Neuron (in vitro differentiated cells): ENCODE measurements at regions not wholly inside any gene's neighbourhood (a gene's known extent, or its start where the extent isn't known, plus 50 kb on each side); places are given as distances from the start of the nearest gene placed in this dataset.

Source experiments
- H2AFZ ChIP-seq: one replicate; pipeline ENCODE4 v1.6.1; 2013; ENCODE audit warnings: low read depth, mild to moderate bottlenecking, inconsistent platforms, low read length, moderate library complexity
- H3K27me3 ChIP-seq: one replicate; pipeline ENCODE4 v1.6.1; 2013; ENCODE audit warnings: low read length; ENCODE audit not compliant: insufficient read depth
- H3K36me3 ChIP-seq: one replicate; pipeline ENCODE4 v1.6.1; 2013; ENCODE audit warnings: low read length; ENCODE audit not compliant: insufficient read depth
- H3K4me1 ChIP-seq: one replicate; pipeline ENCODE4 v1.6.1; 2013; ENCODE audit warnings: low read length; ENCODE audit not compliant: insufficient read depth
- H3K4me3 ChIP-seq: 2 replicates; pipeline ENCODE4 v1.5.1; 2013; ENCODE audit warnings: mild to moderate bottlenecking, low read length, moderate library complexity
- H3K9me3 ChIP-seq: one replicate; pipeline ENCODE4 v1.6.1; 2013; ENCODE audit warnings: low read length

DNA sequence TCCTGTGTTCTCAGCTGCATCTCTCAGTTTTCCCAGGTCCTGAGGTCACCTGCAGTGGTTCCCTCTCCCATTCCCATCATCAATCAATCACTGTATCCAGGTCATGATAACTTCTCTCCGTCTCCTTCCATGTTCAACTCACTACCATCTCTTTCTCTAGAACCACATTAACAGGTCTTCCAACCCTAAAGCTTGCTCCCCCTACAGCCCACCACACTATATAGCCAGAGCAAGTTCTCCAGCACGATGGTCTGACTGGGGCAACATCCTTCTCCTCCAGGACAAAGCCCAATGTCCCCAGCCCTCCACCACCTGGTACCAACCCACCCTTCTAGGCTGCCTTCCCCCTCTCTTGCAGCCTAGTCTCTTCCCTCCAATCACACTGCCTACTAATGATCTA is 241.6 kb downstream of the CDK5RAP2 start:
- no peaks in the 10 kb centered on the region for H3K9me3 ChIP-seq
- no peaks in the 10 kb centered on the region for H3K36me3 ChIP-seq
- H3K27me3 ChIP-seq = no peaks in the 10 kb centered on the region
- H3K4me3 ChIP-seq = no peak overlapping the region
- no peak overlapping the region for H2AFZ ChIP-seq
- no peaks in the 10 kb centered on the region for H3K4me1 ChIP-seq

DNA sequence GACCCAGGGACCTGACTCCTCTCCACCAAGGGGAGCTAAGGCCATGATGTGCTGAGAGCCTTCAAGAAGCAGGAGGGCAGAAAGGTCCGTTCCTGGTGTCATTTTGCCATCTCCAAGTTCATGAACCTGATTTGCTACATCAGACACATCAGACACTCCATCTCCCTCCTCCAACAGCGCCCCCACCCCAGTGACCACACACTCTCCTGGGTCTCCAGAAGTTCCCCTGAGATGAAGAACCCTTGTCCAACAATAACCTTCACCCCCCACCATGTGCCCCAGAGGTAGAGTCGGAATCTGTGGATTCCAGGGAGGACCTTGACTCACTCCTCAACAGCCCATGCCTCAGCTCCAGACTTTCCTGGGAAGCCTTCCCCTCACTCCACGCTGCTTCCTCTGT is 242.8 kb downstream of the CDK5RAP2 start:
- no peak overlapping the region for H2AFZ ChIP-seq
- no peak overlapping the region for H3K4me3 ChIP-seq
- H3K36me3 ChIP-seq = no peaks in the 10 kb centered on the region
- no peaks in the 10 kb centered on the region for H3K4me1 ChIP-seq
- no peaks in the 10 kb centered on the region for H3K27me3 ChIP-seq
- no peaks in the 10 kb centered on the region for H3K9me3 ChIP-seq

DNA sequence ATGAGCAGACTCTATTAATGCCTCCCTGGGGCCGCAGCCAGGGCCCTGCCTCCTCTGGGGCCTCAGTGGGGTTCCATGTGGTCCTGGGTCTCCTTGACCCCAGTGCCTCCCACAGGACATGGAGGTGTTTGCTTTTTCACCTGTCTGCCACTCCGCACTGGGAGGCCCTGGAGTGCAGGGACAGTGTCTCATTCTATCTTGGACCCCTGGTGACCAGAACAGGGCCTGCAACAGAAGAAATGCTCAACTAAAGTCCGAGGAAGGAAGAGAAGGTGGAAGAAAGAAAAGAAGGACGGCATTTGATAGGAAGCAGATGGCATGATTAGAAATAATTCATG is 243.2 kb downstream of the CDK5RAP2 start:
- no peaks in the 10 kb centered on the region for H3K4me1 ChIP-seq
- H3K9me3 ChIP-seq = no peaks in the 10 kb centered on the region
- H3K4me3 ChIP-seq = no peak overlapping the region
- H3K36me3 ChIP-seq = no peaks in the 10 kb centered on the region
- H2AFZ ChIP-seq = no peak overlapping the region
- H3K27me3 ChIP-seq = no peaks in the 10 kb centered on the region

DNA sequence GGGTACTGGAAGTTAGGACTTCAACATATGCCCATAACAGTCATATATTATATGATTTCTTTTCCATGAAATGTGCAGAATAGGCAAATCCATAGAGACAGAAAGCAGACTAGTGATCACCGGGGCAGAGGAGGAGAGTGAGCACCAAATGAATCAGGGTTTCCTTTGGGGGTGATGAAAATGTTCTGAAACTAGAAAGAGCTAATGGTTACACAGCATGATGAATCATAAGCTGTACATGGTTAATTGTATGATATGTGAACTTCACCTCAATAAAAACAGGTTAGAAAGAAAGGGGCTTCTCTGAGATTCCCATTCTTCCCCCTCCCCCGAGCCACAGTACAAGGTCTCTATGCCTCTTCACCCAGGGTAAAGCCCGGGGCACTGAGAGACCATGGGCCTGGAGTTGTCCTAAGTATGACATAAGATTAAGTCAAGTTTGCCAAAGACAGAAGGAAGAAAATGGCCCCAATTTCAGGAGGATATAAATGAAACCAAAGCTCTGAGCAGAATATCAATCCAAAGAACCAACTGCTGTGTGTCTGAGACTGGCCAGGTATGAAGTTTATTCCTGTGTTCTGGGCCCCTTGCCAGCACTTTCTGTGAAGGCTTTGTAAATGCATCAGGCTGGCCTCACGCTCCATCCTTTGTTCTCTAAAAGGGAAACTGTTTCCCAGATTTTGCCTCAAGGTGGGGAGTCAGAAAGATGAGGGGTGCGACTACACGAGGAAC is 243.8 kb downstream of the CDK5RAP2 start:
- no peak overlapping the region for H3K4me3 ChIP-seq

DNA sequence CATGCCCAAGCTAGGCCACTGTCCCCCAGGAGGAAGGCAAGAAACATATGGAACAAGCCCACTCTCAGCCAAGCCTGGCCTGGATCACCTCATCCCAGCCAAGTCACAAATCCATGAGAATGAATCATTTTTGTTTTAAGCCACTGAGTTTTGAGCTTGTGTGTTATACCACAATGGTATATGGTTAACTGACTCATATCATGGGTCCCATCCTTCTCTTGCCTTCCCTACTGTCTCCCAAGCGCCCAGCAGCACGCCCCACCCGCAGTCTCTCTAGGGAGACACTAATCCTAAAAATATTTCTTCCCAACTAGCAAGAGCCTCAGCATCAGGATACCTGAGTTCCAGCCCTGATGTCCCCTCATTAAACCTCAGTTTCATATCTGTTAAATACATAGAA is 248.1 kb downstream of the CDK5RAP2 start:
- H3K27me3 ChIP-seq = peaks cover 4% of the 10 kb centered on the region
- H3K4me3 ChIP-seq = no peak overlapping the region
- no peaks in the 10 kb centered on the region for H3K4me1 ChIP-seq
- no peaks in the 10 kb centered on the region for H3K36me3 ChIP-seq
- H2AFZ ChIP-seq = no peak overlapping the region
- H3K9me3 ChIP-seq = no peaks in the 10 kb centered on the region

More for the DNA sequence above, 243.8 kb downstream of the CDK5RAP2 start:
- no peak overlapping the region for H2AFZ ChIP-seq
- no peaks in the 10 kb centered on the region for H3K27me3 ChIP-seq
- no peaks in the 10 kb centered on the region for H3K9me3 ChIP-seq
- no peaks in the 10 kb centered on the region for H3K4me1 ChIP-seq
- H3K36me3 ChIP-seq = no peaks in the 10 kb centered on the region

DNA sequence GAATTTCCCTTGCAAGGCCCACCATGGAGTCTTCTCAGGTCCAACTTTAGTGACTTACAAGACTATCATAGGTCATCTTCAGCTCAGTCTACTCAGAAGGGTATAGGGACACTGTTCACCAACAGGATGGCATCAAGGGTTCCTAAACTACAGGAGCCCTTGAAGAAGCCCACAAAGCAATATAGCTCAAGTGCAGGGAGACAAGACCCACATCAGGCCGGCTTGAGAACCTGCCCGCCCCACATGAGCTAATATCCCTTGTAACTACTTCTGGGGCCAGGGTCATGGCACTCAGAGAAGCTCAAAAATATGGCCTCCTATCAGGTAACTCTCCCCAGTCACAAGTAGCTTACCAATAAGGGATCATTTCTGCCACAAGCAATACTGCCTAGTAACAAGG is 249.9 kb downstream of the CDK5RAP2 start:
- Histone ChIP-seq H3K36me3 (no peaks in the 10 kb centered on the region), H3K9me3 (no peaks in the 10 kb centered on the region), H2AFZ (no peak overlapping the region), H3K4me1 (no peaks in the 10 kb centered on the region), H3K4me3 (no peak overlapping the region), H3K27me3 (peaks cover 4% of the 10 kb centered on the region)

DNA sequence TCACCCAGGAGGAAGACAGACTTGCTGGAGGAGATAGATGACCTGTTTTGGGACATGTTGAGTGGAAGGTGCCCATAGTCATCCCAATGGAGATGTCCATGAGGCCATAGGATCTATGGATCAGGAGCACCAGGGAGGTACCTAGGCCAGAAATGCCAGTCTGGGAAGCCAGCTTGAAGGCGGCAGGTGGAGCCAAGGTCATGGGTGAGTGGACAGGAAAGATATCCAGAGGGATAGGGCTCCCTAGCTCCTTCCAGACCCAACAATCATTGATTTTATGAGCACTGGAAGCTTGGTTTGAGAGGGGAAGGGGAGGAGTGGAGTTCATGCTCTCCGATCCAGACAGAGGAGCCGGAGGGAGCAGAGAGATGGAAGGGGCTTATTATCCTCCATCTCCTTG is 252.6 kb downstream of the CDK5RAP2 start:
- Histone ChIP-seq H3K9me3 (no peaks in the 10 kb centered on the region), H3K4me3 (no peak overlapping the region), H3K4me1 (no peaks in the 10 kb centered on the region), H3K27me3 (peaks cover 4% of the 10 kb centered on the region), H2AFZ (no peak overlapping the region), H3K36me3 (no peaks in the 10 kb centered on the region)

DNA sequence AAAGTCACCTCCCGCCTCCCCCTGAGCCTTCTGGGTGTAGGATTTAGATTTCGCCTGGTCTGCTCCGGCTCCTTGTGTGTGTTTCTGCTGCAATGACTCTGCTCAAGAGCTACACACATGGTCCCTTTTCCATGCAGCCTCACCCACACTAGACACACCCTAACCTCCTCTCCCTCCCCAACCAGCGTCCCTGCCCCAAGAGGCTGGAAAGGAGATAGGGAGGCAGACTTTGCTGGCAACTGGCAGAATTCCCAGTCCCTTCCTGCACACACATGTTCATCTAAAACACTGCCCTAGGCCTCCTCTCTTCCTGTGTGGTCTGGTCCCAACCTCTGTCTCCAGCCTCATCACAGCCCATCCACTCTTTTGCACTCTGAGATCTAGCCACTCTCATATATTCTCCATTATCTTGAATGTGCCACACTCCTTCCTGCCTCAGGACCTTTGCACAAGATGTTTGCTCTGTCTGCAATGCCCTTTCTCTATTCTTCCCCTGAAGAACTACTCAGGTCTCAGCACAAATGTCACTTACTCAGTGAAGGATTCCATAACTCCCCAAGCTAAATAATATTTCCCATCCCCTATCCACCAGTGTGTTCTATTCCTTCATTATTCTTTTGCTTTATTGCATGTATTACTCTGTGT is 253.8 kb downstream of the CDK5RAP2 start:
- H2AFZ ChIP-seq = no peak overlapping the region
- no peaks in the 10 kb centered on the region for H3K9me3 ChIP-seq
- no peak overlapping the region for H3K4me3 ChIP-seq
- no peaks in the 10 kb centered on the region for H3K36me3 ChIP-seq
- no peaks in the 10 kb centered on the region for H3K4me1 ChIP-seq
- H3K27me3 ChIP-seq = peaks cover 4% of the 10 kb centered on the region

DNA sequence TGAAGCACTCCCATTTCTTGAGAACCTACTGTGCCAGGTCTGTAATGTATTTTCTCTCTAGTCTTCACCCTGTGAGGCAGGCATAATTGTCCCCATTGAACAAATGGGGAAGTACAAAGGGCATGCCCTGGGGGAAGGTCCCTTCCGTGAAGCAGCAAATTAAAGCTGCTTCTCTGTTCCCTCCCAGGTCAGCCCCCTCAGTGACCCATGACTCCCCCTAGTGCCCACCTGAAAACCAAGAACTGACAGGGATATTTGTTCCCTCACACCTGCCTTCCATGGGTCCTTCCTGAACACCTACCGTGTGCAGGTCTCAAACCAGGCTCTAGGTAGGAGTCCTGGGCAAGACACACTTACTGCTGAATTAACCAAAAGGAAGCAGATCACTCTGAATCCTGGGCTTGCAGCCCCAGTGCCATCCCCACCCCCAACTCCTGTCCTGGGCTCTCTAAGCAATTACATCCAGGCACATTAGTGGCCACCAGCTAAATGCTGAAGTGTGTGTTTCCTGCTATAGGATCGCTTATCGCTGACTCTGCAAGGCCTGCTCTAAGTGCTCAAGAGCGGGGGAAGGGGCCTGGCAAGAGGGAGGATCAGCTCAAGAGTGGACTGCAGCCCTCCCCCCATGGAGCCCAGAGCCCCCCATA is 254.8 kb downstream of the CDK5RAP2 start:
- H2AFZ ChIP-seq = no peak overlapping the region
- H3K4me1 ChIP-seq = no peaks in the 10 kb centered on the region
- no peaks in the 10 kb centered on the region for H3K27me3 ChIP-seq
- no peaks in the 10 kb centered on the region for H3K9me3 ChIP-seq
- no peak overlapping the region for H3K4me3 ChIP-seq
- no peaks in the 10 kb centered on the region for H3K36me3 ChIP-seq

DNA sequence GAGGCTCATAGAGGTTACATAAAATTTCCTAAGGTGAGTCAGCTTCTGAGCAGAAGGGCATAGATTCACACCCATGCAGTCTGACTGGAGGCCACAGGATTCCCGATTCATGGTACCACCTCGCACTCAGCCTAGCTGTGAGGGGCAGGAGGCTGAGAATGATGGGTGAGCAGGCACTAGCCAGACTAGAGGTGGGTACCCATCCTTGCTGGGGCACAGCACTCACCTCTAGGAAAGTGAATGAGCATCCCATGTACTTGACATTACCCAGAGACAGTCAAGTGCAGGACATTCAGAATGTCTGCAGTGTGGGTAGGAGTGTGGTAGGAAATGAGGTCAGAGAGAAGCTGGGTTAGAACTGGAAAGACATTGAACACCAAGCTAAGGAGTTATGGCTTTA is 255.5 kb downstream of the CDK5RAP2 start:
- no peak overlapping the region for H2AFZ ChIP-seq
- no peaks in the 10 kb centered on the region for H3K4me1 ChIP-seq
- no peak overlapping the region for H3K4me3 ChIP-seq
- H3K27me3 ChIP-seq = no peaks in the 10 kb centered on the region
- H3K9me3 ChIP-seq = no peaks in the 10 kb centered on the region
- H3K36me3 ChIP-seq = no peaks in the 10 kb centered on the region

DNA sequence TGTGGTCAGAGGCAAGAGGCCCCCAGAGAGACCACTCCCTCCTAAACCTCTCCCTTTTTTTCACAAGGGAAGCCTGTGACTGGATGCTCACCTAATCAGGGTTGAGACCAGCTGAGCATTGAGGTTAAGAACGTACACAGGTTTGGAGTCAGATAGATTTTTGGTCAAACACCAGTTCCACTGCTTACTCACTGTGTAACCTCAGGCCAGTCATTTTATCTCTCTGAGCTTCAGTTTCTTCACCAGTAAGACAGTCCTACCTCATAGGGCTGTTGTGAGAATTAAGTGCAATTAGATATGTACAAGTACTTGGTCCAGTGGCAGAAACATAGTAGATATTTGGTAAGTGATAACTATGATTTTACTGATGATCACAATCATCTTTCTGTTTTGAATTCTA is 256.8 kb downstream of the CDK5RAP2 start:
- no peaks in the 10 kb centered on the region for H3K4me1 ChIP-seq
- H2AFZ ChIP-seq = no peak overlapping the region
- H3K27me3 ChIP-seq = no peaks in the 10 kb centered on the region
- H3K4me3 ChIP-seq = no peak overlapping the region
- H3K9me3 ChIP-seq = no peaks in the 10 kb centered on the region
- no peaks in the 10 kb centered on the region for H3K36me3 ChIP-seq

DNA sequence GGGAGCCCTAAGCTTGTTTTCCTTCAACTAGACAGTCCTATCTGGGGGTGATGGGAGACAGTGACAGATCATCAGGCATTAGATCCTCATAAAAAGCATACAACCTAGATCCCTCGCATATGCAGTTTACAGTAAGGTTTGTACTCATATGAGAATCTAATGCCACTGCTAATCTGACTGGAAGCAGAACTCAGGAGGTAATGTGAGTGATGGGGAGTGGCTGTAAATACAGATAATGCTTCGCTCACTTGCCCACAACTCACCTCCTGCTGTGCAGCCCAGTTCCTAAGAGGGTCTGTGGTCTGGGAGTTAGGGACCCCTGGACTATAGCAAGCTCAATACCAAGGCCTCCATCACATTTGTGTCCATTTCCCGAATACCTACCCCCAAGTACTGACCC is 260.5 kb downstream of the CDK5RAP2 start:
- Histone ChIP-seq H3K4me1 (no peaks in the 10 kb centered on the region), H3K27me3 (no peaks in the 10 kb centered on the region), H3K4me3 (no peak overlapping the region), H2AFZ (no peak overlapping the region), H3K36me3 (no peaks in the 10 kb centered on the region), H3K9me3 (no peaks in the 10 kb centered on the region)

DNA sequence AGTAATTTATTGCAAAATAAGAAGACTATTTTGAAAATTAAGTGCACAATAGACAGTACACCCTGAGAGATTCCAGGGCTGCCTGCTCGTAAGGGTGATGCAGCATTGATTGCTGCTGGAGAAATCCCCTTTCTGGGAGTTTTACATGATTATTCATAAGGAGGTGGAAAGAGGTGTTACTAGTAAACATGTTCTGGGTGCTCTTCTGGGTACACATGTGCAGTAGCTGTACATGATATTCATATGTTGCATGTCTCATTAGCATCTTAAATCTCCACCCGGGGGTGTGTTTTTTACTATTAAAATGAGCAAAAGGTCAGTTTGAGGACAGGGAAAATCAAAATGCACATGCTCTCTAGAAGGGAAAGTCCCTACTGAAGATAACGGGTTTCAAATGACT is 264.8 kb downstream of the CDK5RAP2 start:
- no peaks in the 10 kb centered on the region for H3K36me3 ChIP-seq
- no peaks in the 10 kb centered on the region for H3K27me3 ChIP-seq
- H3K4me1 ChIP-seq = no peaks in the 10 kb centered on the region
- H3K9me3 ChIP-seq = no peaks in the 10 kb centered on the region
- no peak overlapping the region for H3K4me3 ChIP-seq
- H2AFZ ChIP-seq = no peak overlapping the region
